ENCODE measurements at regions not wholly inside any gene's neighbourhood (a gene's known extent, or its start where the extent isn't known, plus 50 kb on each side); places are given as distances from the start of the nearest gene placed in this dataset.
A peak's percentile ranks its signal among the peaks of the same experiment; 100 is the strongest.

- Histone ChIP-seq H3K36me3 (ENCODE audit: low read depth) (no peaks in the 10 kb centered on the region), H3K4me1 (ENCODE audit: low read depth) (no peaks in the 10 kb centered on the region), H3K9me3 (no peaks in the 10 kb centered on the region), H3K4me3 (no peak overlapping the region)
- intact Hi-C loops (cut with DNase I, micrococcal nuclease), result no loop called here
- TF ChIP-seq CTCF (IDR thresholded peaks at IDR 0.05), result no peak
- peak; percentile 51 for ATAC-seq
- DNase-seq, result peak in 1 of 3 donors; percentile 14
These were observed 161.3 kb downstream of the TSEN15 start for GRCh38 chr1:184212649-184213314.

DNA sequence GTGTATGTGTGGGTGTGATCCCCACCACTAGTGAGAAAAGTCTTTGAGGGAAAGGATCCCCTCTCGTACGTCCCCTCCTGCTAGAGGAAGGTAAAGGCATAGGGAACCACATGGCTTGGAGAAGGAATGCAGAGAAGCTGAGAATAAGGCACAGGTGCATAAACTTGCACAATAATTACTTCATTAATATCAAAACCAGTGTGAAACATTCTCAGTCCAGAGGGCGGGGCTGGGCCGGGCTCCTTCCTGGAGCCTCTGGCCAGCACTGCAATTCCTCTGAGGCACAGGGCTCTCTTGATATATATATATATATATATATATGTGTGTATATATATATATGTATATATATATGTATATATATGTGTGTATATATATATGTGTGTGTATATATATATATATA lies 162.6 kb downstream of the TSEN15 start:
- H3K4me1 ChIP-seq (ENCODE audit: low read depth), result no peaks in the 10 kb centered on the region
- no peak for DNase-seq
- intact Hi-C loops (cut with DNase I, micrococcal nuclease), result no loop called here
- no peak for ATAC-seq
- H3K4me3 ChIP-seq, result no peak overlapping the region
- no peak for TF ChIP-seq CTCF (IDR thresholded peaks at IDR 0.05)
- no peaks in the 10 kb centered on the region for H3K9me3 ChIP-seq
- no peaks in the 10 kb centered on the region for H3K36me3 ChIP-seq (ENCODE audit: low read depth)

DNA sequence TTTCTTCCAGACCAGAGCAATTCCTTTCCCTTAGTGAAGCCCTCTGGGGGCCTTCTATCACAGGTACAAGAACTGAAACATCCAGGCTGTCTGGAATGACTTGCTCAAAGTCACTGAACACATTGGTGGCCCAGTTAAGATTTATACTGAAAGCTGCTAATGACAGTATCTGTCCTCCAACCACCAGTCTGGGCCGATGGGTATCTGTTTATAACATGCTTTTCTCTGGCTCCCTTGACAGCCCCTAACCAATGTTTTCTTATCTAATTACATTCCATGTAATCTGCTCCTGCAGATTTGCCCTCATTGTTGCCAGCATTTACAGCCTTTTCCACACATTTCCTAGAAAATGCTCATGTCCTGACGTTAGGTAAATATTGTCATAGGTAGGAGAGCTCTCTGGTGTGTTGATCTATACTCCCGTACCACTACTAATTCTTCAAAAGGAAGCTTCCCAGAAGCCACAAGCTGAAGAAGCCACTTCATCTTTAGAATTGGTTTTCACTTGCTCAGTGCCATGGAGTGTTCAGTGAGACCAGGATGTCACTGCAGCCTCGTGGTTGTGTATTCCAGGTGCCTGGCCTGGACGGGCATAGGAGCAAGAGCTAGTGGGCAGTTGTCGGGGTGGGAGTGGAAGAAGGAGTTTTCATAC lies 163.9 kb downstream of the TSEN15 start:
- intact Hi-C loops (cut with DNase I, micrococcal nuclease), result no loop called here
- ATAC-seq, result no peak
- no peaks in the 10 kb centered on the region for H3K4me1 ChIP-seq (ENCODE audit: low read depth)
- no peak overlapping the region for H3K4me3 ChIP-seq
- no peaks in the 10 kb centered on the region for H3K36me3 ChIP-seq (ENCODE audit: low read depth)
- no peak for TF ChIP-seq CTCF (IDR thresholded peaks at IDR 0.05)
- no peak for DNase-seq
- H3K9me3 ChIP-seq, result no peaks in the 10 kb centered on the region

DNA sequence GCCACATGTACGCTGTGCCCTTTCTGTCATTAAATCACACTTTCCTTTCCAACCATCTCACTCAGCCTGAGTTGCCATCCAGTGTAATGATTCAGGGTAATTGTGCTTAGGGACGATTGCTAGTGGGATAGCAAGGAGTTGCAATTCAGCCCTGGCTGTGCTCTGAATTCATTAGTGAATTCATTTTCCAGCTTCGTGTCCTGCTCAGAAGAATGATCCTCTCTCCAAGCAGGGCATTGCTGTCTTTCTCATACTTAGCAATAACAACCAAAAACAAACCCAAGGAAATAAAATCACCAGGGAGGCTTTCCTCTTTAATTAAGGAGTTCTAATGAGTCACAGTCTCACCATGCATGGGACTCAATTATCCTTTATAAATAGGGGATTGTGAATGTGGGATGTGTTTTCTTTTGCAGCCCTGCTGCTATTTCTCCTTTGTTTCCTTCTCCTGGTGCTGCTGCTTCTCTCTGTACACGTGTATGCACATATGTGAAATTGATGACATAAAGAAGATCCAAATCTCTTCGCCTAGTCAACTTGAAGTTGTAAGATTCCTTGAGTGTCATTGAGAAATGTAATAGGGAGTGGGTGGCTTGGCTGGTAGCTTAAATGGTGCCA lies 167.0 kb downstream of the TSEN15 start:
- DNase-seq (no peak), ATAC-seq (no peak)
- Histone ChIP-seq H3K4me1 (ENCODE audit: low read depth) (no peaks in the 10 kb centered on the region), H3K36me3 (ENCODE audit: low read depth) (no peaks in the 10 kb centered on the region), H3K9me3 (no peaks in the 10 kb centered on the region), H3K4me3 (no peak overlapping the region)
- intact Hi-C loops (cut with DNase I, micrococcal nuclease), result no loop called here
- no peak for TF ChIP-seq CTCF (IDR thresholded peaks at IDR 0.05)

DNA sequence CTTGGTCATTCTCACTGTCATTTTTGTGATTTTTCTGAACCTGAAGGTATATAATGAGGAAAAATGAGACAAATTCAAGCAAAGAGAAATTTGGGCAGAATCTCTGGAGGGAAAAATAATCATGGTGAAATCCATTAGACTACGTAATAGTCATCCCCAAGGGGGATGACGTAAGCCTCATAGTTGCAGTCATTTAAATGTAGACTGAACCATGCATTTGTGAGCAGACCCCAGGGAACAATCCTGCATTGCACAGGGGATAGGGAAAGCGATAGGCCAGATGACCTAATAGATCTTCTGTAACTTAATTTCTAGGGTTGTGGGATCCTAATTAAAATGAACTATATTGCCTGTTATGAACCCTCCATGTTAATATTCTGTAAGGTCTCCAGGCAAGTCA lies 167.4 kb upstream of the C1orf21 start:
- ATAC-seq (no peak), DNase-seq (no peak)
- no peak for TF ChIP-seq CTCF (IDR thresholded peaks at IDR 0.05)
- intact Hi-C loops (cut with DNase I, micrococcal nuclease), result no loop called here
- Histone ChIP-seq H3K4me1 (ENCODE audit: low read depth) (no peaks in the 10 kb centered on the region), H3K36me3 (ENCODE audit: low read depth) (no peaks in the 10 kb centered on the region), H3K9me3 (no peaks in the 10 kb centered on the region), H3K4me3 (no peak overlapping the region)
